K562 (cell line): ENCODE measurements at regions not wholly inside any gene's neighbourhood (a gene's known extent, or its start where the extent isn't known, plus 50 kb on each side); places are given as distances from the start of the nearest gene placed in this dataset.

Source experiments
- HDAC3 ChIP-seq: fragments of 450-650 bp; IDR thresholded peaks from 2 replicates; pipeline ENCODE4 v1.6.1; 2018; ENCODE audit warnings: borderline replicate concordance, mild to moderate bottlenecking, moderate library complexity; ENCODE audit not compliant: partially characterized antibody
- KHSRP ChIP-seq: fragments of 450-650 bp; IDR thresholded peaks from 2 replicates; pipeline ENCODE4 v1.6.1; 2017
- LEF1 ChIP-seq: fragments of 450-650 bp; IDR thresholded peaks from 2 replicates; pipeline ENCODE4 v1.6.1; 2016; ENCODE audit warnings: mild to moderate bottlenecking
- NCOA6 ChIP-seq: fragments of 450-650 bp; IDR thresholded peaks from 2 replicates; pipeline ENCODE4 v1.6.1; 2017; ENCODE audit warnings: mild to moderate bottlenecking
- NEUROD1 ChIP-seq: fragments of 150-350 bp; IDR thresholded peaks from 2 replicates; pipeline ENCODE4 v1.6.1; 2014; ENCODE audit warnings: borderline replicate concordance, low read length, low read depth; ENCODE audit not compliant: partially characterized antibody
- RB1 ChIP-seq: fragments of 450-650 bp; IDR thresholded peaks from 2 replicates; pipeline ENCODE4 v1.6.1; 2017; ENCODE audit warnings: low read depth, mild to moderate bottlenecking
- SRSF9 ChIP-seq: fragments of 200-400 bp; formaldehyde crosslinking; IDR thresholded peaks from 2 replicates; pipeline ENCODE4 v1.6.1; 2017; ENCODE audit warnings: low read depth, low read length, borderline replicate concordance
- ZBTB33 ChIP-seq: sonication (generic); formaldehyde crosslinking; IDR thresholded peaks from 2 replicates; pipeline ENCODE4 v1.8.1; 2023; ENCODE audit warnings: mild to moderate bottlenecking, missing genetic modification reagents
- ZHX1 ChIP-seq: fragments of 150-350 bp; conservative IDR thresholded peaks from 2 replicates; pipeline ENCODE4 v1.6.1; 2014; ENCODE audit warnings: low read length
- ZNF318 ChIP-seq, 2 experiments: fragments of 450-650 bp; IDR thresholded peaks; 2 replicates each; pipeline ENCODE4 v1.6.1; 2016; ENCODE audit warnings: mild to moderate bottlenecking in 2 of 2, borderline replicate concordance in 1 of 2, low read depth in 1 of 2, moderate library complexity in 1 of 2
- ZNF740 ChIP-seq, 3 experiments: fragments of 200-800 bp in 1 of 3; sonication (Bioruptor generic) in 1 of 3; sonication (generic) in 1 of 3; formaldehyde crosslinking in 1 of 3; IDR thresholded peaks; 2 replicates each; pipeline versions ENCODE4 v1.6.1 to v1.8.0; 2016 to 2022; ENCODE audit warnings: mild to moderate bottlenecking in 2 of 3, missing compliant biosample characterization in 2 of 3, missing genetic modification characterization in 2 of 3, missing genetic modification reagents in 1 of 3
- ZSCAN32 ChIP-seq: fragments of 450-650 bp; formaldehyde crosslinking; IDR thresholded peaks from 2 replicates; pipeline ENCODE4 v1.4.0; 2020; ENCODE audit warnings: mild to moderate bottlenecking, moderate library complexity

- TF ChIP-seq ZNF318 (IDR thresholded peaks at IDR 0.05; ENCODE audit: borderline replicate concordance in 1 of 2, low read depth in 1 of 2) (no peak), ZHX1 (no peak), NEUROD1 (peak; percentile 55), NCOA6 (no peak), HDAC3 (no peak), ZBTB33 (CRISPR knock-in tag) (peak; percentile 33; the same call in 1 of the 2 replicates), KHSRP (no peak), SRSF9 (no peak), ZSCAN32 (CRISPR knock-in tag) (peak; percentile 59; the same call in 1 of the 2 replicates), LEF1 (no peak; the same call in none of the 2 replicates), RB1 (peak; percentile 79), ZNF740 (CRISPR knock-in tag; IDR thresholded peaks at IDR 0.05) (peak; percentile 72), ZNF740 (tag; IDR thresholded peaks at IDR 0.05) (no peak)
Observed at GRCh38 chr6:26196846-26197635, 109.8 kb downstream of the HFE start (continued).
